NCI-H2081 treated with DMSO at 0.1 percent for 48 hours (cell line): ENCODE measurements at regions not wholly inside any gene's neighbourhood (a gene's known extent, or its start where the extent isn't known, plus 50 kb on each side); places are given as distances from the start of the nearest gene placed in this dataset.

Experiments used
- DNase-seq: peaks from one replicate; lab custom pipeline; 2025; lab: John Stamatoyannopoulos, UW

- DNase-seq, result no peak
These were observed 139.5 kb downstream of the KIF18A start for GRCh38 chr11:27968461-27968860.

- no peak for DNase-seq
These were observed 142.4 kb downstream of the KIF18A start for GRCh38 chr11:27965559-27965958.

- DNase-seq, result no peak
These were observed 144.6 kb downstream of the KIF18A start for GRCh38 chr11:27963370-27963769.

GRCh38 chr11:27949951-27950738, 157.8 kb downstream of the KIF18A start:
- no peak for DNase-seq

- DNase-seq, result no peak
These were observed 162.6 kb downstream of the KIF18A start for GRCh38 chr11:27945348-27945747.

- no peak for DNase-seq
These were observed 169.9 kb downstream of the KIF18A start for GRCh38 chr11:27938011-27938410.

- DNase-seq, result no peak
These were observed 173.2 kb downstream of the KIF18A start for GRCh38 chr11:27934830-27935145.

GRCh38 chr11:27933992-27934829, 173.7 kb downstream of the KIF18A start:
- DNase-seq, result no peak

- no peak for DNase-seq
These were observed 176.2 kb downstream of the KIF18A start for GRCh38 chr11:27931770-27932169.

- no peak for DNase-seq
These were observed 177.0 kb downstream of the KIF18A start for GRCh38 chr11:27930946-27931345.

GRCh38 chr11:27928809-27929208, 179.1 kb downstream of the KIF18A start:
- no peak for DNase-seq

GRCh38 chr11:27926981-27927481, 180.9 kb downstream of the KIF18A start:
- no peak for DNase-seq

GRCh38 chr11:27926486-27926885, 181.5 kb downstream of the KIF18A start:
- no peak for DNase-seq

- no peak for DNase-seq
These were observed 186.5 kb downstream of the KIF18A start for GRCh38 chr11:27921472-27921871.

- no peak for DNase-seq
These were observed 191.3 kb downstream of the KIF18A start for GRCh38 chr11:27916541-27917100.

GRCh38 chr11:27914080-27914479, 193.9 kb downstream of the KIF18A start:
- DNase-seq, result no peak

- no peak for DNase-seq
These were observed 194.3 kb downstream of the KIF18A start for GRCh38 chr11:27913650-27914049.

- DNase-seq, result no peak
These were observed 195.0 kb downstream of the KIF18A start for GRCh38 chr11:27912916-27913315.

GRCh38 chr11:27910186-27910931, 197.6 kb downstream of the KIF18A start:
- no peak for DNase-seq

GRCh38 chr11:27909386-27909785, 198.6 kb downstream of the KIF18A start:
- DNase-seq, result no peak

- DNase-seq, result no peak
These were observed 199.3 kb downstream of the KIF18A start for GRCh38 chr11:27908621-27909020.

- DNase-seq, result no peak
These were observed 200.4 kb downstream of the KIF18A start for GRCh38 chr11:27907530-27907929.
